IMR-90 (cell line): ENCODE measurements at regions not wholly inside any gene's neighbourhood (a gene's known extent, or its start where the extent isn't known, plus 50 kb on each side); places are given as distances from the start of the nearest gene placed in this dataset.

Experiments used
- ATAC-seq: fragments of 200-7000 bp; cut with Tn5 transposase; 2 replicates; pipeline ENCODE4 v1.9.1; 2020; ENCODE audit warnings: low read depth, mild to moderate bottlenecking, moderate library complexity
- BruUV-seq: library from RNA; stranded (reverse); fragments of 400-500 nt; replicated peaks from 2 replicates; lab custom pipeline; 2021; lab: Mats Ljungman, UMichigan
- CTCF ChIA-PET: fragments of 300-600 bp; formaldehyde crosslinking; extraction: SDS; loops from one replicate; lab custom pipeline; 2021; ENCODE audit warnings: antibody characterized with exemption; lab: Yijun Ruan, JAX
- POLR2A ChIA-PET: fragments of 300-600 bp; sonication (Branson Sonifier 250); formaldehyde crosslinking; loops from one replicate; lab custom pipeline; 2022; ENCODE audit warnings: antibody characterized with exemption; ENCODE audit not compliant: unreplicated experiment; lab: Charles Lee
- DNase-seq: peaks from one replicate; pipeline ENCODE4 v3.0.0; 2013
- H2AFZ ChIP-seq: replicated peaks from 2 replicates; pipeline ENCODE3; 2013; ENCODE audit warnings: low read length, mild to moderate bottlenecking; ENCODE audit not compliant: poor library complexity
- H2AK5ac ChIP-seq: 2 replicates; pipeline ENCODE4 v1.6.1; 2013; ENCODE audit warnings: low read depth, low read length, inconsistent platforms
- H2AK9ac ChIP-seq: replicated peaks from 2 replicates; pipeline ENCODE3; 2013; ENCODE audit warnings: mild to moderate bottlenecking, low read depth, low read length, moderate library complexity; ENCODE audit not compliant: poor library complexity
- H2BK120ac ChIP-seq: 2 replicates; pipeline ENCODE4 v1.6.1; 2013; ENCODE audit warnings: low read depth, low read length, inconsistent platforms
- H2BK15ac ChIP-seq: 3 replicates; pipeline ENCODE4 v1.6.1; 2013; ENCODE audit warnings: low read depth, low read length, inconsistent platforms
- H2BK20ac ChIP-seq: 2 replicates; pipeline ENCODE4 v1.6.1; 2013; ENCODE audit warnings: low read depth, mild to moderate bottlenecking, inconsistent platforms, low read length, moderate library complexity
- H2BK5ac ChIP-seq: 2 replicates; pipeline ENCODE4 v1.6.1; 2013; ENCODE audit warnings: mild to moderate bottlenecking, low read depth, low read length, inconsistent platforms; ENCODE audit not compliant: poor library complexity, severe bottlenecking
- H3K14ac ChIP-seq: replicated peaks from 2 replicates; pipeline ENCODE4 v1.6.1; 2013; ENCODE audit warnings: low read depth, low read length, inconsistent platforms
- H3K18ac ChIP-seq: 2 replicates; pipeline ENCODE4 v1.6.1; 2013; ENCODE audit warnings: low read depth, low read length, control low read depth
- H3K23ac ChIP-seq: 2 replicates; pipeline ENCODE4 v1.6.1; 2013; ENCODE audit warnings: low read depth, low read length, inconsistent platforms
- H3K27ac ChIP-seq: 2 replicates; pipeline ENCODE4 v1.5.1; 2013; ENCODE audit warnings: mild to moderate bottlenecking, control low read depth, low read length; ENCODE audit not compliant: insufficient read depth
- H3K27me3 ChIP-seq: 2 replicates; pipeline ENCODE4 v1.6.1; 2013; ENCODE audit warnings: low read length; ENCODE audit not compliant: control insufficient read depth, insufficient read depth
- H3K36me3 ChIP-seq: 2 replicates; pipeline ENCODE4 v1.6.1; 2013; ENCODE audit warnings: low read length, mixed read lengths; ENCODE audit not compliant: control insufficient read depth, insufficient read depth
- H3K4ac ChIP-seq: 2 replicates; pipeline ENCODE4 v1.6.1; 2013; ENCODE audit warnings: low read depth, low read length, inconsistent platforms
- H3K4me1 ChIP-seq: 2 replicates; pipeline ENCODE4 v1.6.1; 2013; ENCODE audit warnings: low read length, mixed read lengths; ENCODE audit not compliant: control insufficient read depth, insufficient read depth
- H3K4me2 ChIP-seq: 2 replicates; pipeline ENCODE4 v1.6.1; 2013; ENCODE audit warnings: low read depth, mild to moderate bottlenecking, control low read depth, low read length, moderate library complexity
- H3K4me3 ChIP-seq: 2 replicates; pipeline ENCODE4 v1.5.1; 2013; ENCODE audit warnings: low read depth, mild to moderate bottlenecking, control low read depth, low read length, moderate library complexity; ENCODE audit not compliant: insufficient read depth
- H3K56ac ChIP-seq: 2 replicates; pipeline ENCODE4 v1.6.1; 2013; ENCODE audit warnings: low read length, inconsistent platforms; ENCODE audit not compliant: insufficient read depth; ENCODE audit errors: extremely low read depth
- H3K79me1 ChIP-seq, 2 experiments: 2 replicates each; pipeline ENCODE4 v1.6.1; 2013; ENCODE audit warnings: low read length in 2 of 2, inconsistent platforms in 1 of 2, low read depth in 1 of 2
- H3K9ac ChIP-seq: 2 replicates; pipeline ENCODE4 v1.6.1; 2013; ENCODE audit warnings: low read depth, low read length, control low read depth
- H3K9me1 ChIP-seq: 2 replicates; pipeline ENCODE4 v1.6.1; 2013; ENCODE audit warnings: low read length, inconsistent platforms; ENCODE audit not compliant: insufficient read depth
- H3K9me3 ChIP-seq: 2 replicates; pipeline ENCODE4 v1.6.1; 2013; ENCODE audit warnings: low read length; ENCODE audit not compliant: control insufficient read depth, insufficient read depth
- H4K20me1 ChIP-seq: 2 replicates; pipeline ENCODE4 v1.6.1; 2013; ENCODE audit warnings: low read length, inconsistent platforms; ENCODE audit not compliant: insufficient read depth
- H4K5ac ChIP-seq: 2 replicates; pipeline ENCODE4 v1.6.1; 2013; ENCODE audit warnings: mild to moderate bottlenecking, low read depth, low read length, control low read depth
- H4K8ac ChIP-seq, 2 experiments: 2 replicates each; pipeline ENCODE4 v1.6.1; 2013; ENCODE audit warnings: low read depth in 2 of 2, low read length in 2 of 2, control low read depth in 1 of 2, inconsistent platforms in 1 of 2
- H4K91ac ChIP-seq: 2 replicates; pipeline ENCODE4 v1.6.1; 2013; ENCODE audit warnings: low read depth, low read length, inconsistent platforms; ENCODE audit not compliant: insufficient read depth
- CHD1 ChIP-seq: IDR thresholded peaks from 2 replicates; pipeline ENCODE4 v1.6.1; 2012; ENCODE audit warnings: low read depth, low read length, improper control_type of control experiment
- FOS ChIP-seq: fragments of 150-350 bp; IDR thresholded peaks from 2 replicates; pipeline ENCODE4 v1.6.1; 2016; ENCODE audit warnings: low read depth, low read length
- MAZ ChIP-seq: IDR thresholded peaks from 2 replicates; pipeline ENCODE4 v1.6.1; 2012; ENCODE audit warnings: low read depth, mild to moderate bottlenecking, low read length, improper control_type of control experiment, moderate library complexity, borderline replicate concordance
- MXI1 ChIP-seq: IDR thresholded peaks from 2 replicates; pipeline ENCODE4 v1.6.1; 2012; ENCODE audit warnings: low read depth, mild to moderate bottlenecking, low read length, moderate library complexity, borderline replicate concordance
- SMC3 ChIP-seq: fragments of 150-350 bp; IDR thresholded peaks from 2 replicates; pipeline ENCODE4 v1.6.1; 2016; ENCODE audit warnings: low read depth, mild to moderate bottlenecking, antibody characterized with exemption, low read length, moderate library complexity
- WGBS, 2 experiments: methylation state at CpG; one replicate each; pipeline versions ENCODE4 v1.1.5 to v1.1.7; 2013; ENCODE audit warnings: missing lambda C conversion rate in 2 of 2; ENCODE audit not compliant: insufficient read length in 1 of 2; ENCODE audit errors: extremely low coverage in 2 of 2; 5-methylcytosine and 5-hydroxymethylcytosine counted together
- dilution Hi-C: fragments of 300-500 bp; cut with HindIII; formaldehyde crosslinking; loops from one replicate; pipeline ENCODE4 v1.14.3; 2018; ENCODE audit warnings: low sequenced_read_pairs; ENCODE audit not compliant: unreplicated experiment
- in situ Hi-C: fragments of 300-500 bp; cut with MboI; formaldehyde crosslinking; loops from 3 replicates; pipeline ENCODE4 v1.14.3; 2019; ENCODE audit warnings: low sequenced_read_pairs, inconsistent platforms, mixed read lengths
- intact Hi-C: fragments of 100-400 bp; cut with micrococcal nuclease; formaldehyde crosslinking; loops from 2 replicates; pipeline ENCODE4 v1.10.0; 2022

- no peak overlapping the region for H2AFZ ChIP-seq
- no peak overlapping the region for H3K18ac ChIP-seq
- H4K91ac ChIP-seq = no peak overlapping the region
- H2BK5ac ChIP-seq = no peak overlapping the region
- H3K4me2 ChIP-seq = no peak overlapping the region
- H3K23ac ChIP-seq = no peak overlapping the region
- H3K4me1 ChIP-seq = peaks cover 3% of the 10 kb centered on the region; the same call in 1 of the 2 replicates
- H3K56ac ChIP-seq = no peak overlapping the region
- no peak overlapping the region for H2AK9ac ChIP-seq
- H3K36me3 ChIP-seq = no peaks in the 10 kb centered on the region
- no peaks in the 10 kb centered on the region for H4K20me1 ChIP-seq
- dilution Hi-C loops (no loop called here), in situ Hi-C loops (no loop called here), intact Hi-C loops (no loop called here)
- H3K9ac ChIP-seq = no peak overlapping the region
- no peak overlapping the region for H3K14ac ChIP-seq
- H2BK120ac ChIP-seq = no peak overlapping the region
- DNase-seq = peak; percentile 47
- H3K4ac ChIP-seq = no peak overlapping the region
- H3K27me3 ChIP-seq = no peaks in the 10 kb centered on the region
- no peak overlapping the region for H3K4me3 ChIP-seq
- WGBS, 2 experiments = no CpG with 5 or more reads among the region's 2 CpGs
- H3K79me1 ChIP-seq = no peaks in the 10 kb centered on the region
- H2AK5ac ChIP-seq = no peak overlapping the region
- no peak overlapping the region for H2BK15ac ChIP-seq
- H3K27ac ChIP-seq = no peak overlapping the region
- H4K8ac ChIP-seq = no peak overlapping the region
- peaks cover 4% of the 10 kb centered on the region; the same call in 1 of the 2 replicates for H3K9me3 ChIP-seq
- no peak overlapping the region for H2BK20ac ChIP-seq
- ChIA-PET POLR2A (no interaction called here), CTCF (no interaction called here)
- H3K9me1 ChIP-seq = no peaks in the 10 kb centered on the region
- TF ChIP-seq SMC3 (no peak), CHD1 (no peak), MXI1 (no peak), FOS (no peak), MAZ (no peak)
- ATAC-seq = 0 out of 2 replicates have a peak, but pooled peaks have one; percentile 17
- no TSS peak for BruUV-seq
- H4K5ac ChIP-seq = no peak overlapping the region
Observed at GRCh38 chr2:5824126-5824525, 131.9 kb downstream of the SOX11 start.
